ENCODE measurements at regions not wholly inside any gene's neighbourhood (a gene's known extent, or its start where the extent isn't known, plus 50 kb on each side); places are given as distances from the start of the nearest gene placed in this dataset.

- no peak for TF ChIP-seq CTCF (IDR thresholded peaks at IDR 0.05 in 4 of 5, conservative IDR thresholded peaks at IDR 0.05 in 1 of 5)
- no peak for TF ChIP-seq POLR2A (IDR thresholded peaks at IDR 0.05)
These were observed 225.6 kb downstream of the NFKBIZ start for GRCh38 chr3:102074946-102075345.

Data from gastrocnemius medialis (tissue), 4 donors.